T1000 (cell line): ENCODE measurements at regions not wholly inside any gene's neighbourhood (a gene's known extent, or its start where the extent isn't known, plus 50 kb on each side); places are given as distances from the start of the nearest gene placed in this dataset.
A peak's percentile ranks its signal among the peaks of the same experiment; 100 is the strongest.
"Not testable (repeated sequence)": the region's sequence is repeated elsewhere in the genome, so short reads cannot be mapped to it uniquely, and the experiment has no call there.

Experiments
- DNase-seq: peaks from one replicate; lab custom pipeline; 2025; ENCODE audit warnings: mixed read lengths; lab: John Stamatoyannopoulos, UW

DNA sequence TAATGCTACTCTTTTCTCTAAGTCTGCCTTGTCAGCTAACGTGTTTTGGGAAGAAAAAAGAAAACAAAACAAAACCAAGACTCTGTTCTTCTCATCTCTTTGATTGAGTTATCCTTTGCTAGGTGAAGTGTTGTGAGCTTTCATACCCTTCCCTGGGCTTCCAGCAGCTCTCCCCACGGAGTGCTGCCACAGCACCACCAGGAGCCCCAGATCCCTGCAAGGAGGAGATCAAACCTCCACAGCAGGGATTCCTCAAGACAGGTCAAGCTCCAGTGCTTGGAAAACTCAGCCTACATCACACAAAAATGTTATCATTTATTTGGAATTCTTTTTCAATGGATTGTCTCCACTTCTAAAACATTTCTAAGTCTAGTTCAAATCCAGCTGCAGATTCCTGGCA is 1981.9 kb upstream of the TENM3 start:
- no peak for DNase-seq

DNA sequence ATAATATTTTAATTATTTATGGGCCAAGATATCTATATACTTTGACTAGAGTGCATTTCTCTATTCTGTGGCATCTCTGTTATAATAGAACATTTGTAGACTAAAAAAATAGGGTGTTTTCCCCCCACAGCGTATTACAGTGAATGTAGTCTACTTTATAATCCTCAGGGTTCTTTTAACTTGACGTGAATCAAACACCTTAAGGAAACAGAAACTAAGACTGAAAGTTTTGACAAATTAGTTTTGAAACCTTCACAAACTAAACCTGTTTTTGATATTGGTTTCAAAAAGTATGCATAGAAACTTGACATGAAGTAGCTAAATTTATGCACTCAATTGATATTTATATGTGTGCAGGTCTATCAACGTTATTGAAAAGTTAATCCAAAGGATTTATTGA is 1963.1 kb upstream of the TENM3 start:
- no peak for DNase-seq

DNA sequence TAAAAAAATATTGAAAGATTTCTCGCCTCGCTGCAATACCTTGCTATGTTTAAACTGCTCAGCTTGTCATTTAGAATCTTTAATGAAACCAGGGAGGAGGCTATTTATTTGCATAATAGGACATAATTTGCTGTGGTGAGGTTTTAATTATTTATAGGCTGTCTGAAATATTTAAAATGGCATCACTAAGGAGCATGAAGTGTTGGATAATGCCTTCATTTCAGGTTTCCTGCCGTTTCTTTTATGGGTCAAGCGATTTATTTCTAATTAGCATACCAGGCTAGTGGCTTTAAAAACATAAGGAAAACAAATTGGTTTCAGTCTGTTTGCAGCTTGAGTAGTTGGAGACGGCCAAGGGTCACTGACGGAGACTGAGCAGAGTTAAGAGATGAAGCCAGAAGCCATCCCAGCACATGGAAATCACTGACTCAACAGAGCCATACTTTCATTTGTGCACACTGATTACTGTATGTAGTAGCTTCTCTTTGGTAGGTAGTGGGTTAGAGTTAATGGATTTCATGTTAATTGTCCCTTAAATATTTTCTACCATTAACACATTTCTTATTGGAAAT is 1962.4 kb upstream of the TENM3 start:
- DNase-seq, result no peak

DNA sequence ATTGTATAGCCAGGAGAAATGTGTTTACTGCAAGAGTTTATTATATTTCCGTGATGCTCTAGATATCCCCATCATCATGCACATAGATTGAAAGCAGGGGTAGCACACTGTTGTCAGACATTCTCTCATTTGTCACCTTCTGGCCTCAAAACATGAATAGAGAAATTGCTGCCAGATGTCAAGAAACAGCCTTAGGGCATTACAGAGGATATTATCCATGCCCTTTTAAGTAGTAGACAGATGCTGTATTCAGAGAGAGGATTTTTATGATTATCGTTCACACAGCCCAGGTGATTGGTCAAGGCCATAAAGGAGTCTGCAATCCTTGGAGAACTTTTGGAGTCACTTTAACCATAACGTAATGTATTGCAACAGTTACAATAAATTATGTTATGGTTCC is 1961.5 kb upstream of the TENM3 start:
- no peak for DNase-seq

DNA sequence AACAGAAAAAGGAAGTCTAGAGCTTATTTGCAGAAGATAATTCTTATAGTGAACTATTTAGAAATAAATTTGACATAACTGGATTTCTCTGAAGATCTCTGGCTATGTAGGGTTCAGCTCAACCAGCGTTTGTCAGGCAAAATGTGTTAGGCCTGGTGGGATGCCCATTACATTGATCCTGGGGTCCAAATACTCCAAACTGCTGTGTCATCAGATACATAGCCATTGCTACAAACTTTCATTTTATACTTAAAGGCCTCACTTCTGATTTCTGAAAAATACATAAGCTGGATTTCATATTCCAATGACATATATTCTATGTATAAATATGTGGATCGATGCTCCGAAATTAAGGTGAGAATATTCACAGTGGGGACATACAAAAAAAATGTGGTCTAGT is 1958.9 kb upstream of the TENM3 start:
- no peak for DNase-seq

- no peak for DNase-seq
Measured at GRCh38 chr4:180285796-180286195, 1957.4 kb upstream of the TENM3 start.

DNA sequence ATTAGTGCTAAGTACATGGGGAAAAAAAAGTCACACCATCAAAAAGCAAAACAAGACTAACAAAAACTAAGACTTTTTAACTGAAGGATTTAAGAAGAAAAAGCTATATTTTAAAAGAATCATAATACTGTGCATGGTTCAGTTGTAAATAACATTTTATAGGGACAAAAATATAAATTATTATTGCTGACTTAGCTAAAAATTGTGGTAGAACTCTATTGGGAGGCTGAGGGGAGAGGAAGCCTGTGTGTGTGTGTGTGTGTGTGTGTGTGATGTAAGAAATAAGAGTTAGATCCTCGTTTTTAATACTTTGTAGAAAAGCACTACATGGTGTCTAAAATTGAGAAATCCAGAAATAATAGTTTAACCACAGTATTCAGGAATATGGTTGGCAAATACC is 1950.9 kb upstream of the TENM3 start:
- DNase-seq, result no peak

- no peak for DNase-seq
Measured at GRCh38 chr4:180296036-180296599, 1947.1 kb upstream of the TENM3 start.

- no peak for DNase-seq
Measured at GRCh38 chr4:180304321-180304720, 1938.9 kb upstream of the TENM3 start.

DNA sequence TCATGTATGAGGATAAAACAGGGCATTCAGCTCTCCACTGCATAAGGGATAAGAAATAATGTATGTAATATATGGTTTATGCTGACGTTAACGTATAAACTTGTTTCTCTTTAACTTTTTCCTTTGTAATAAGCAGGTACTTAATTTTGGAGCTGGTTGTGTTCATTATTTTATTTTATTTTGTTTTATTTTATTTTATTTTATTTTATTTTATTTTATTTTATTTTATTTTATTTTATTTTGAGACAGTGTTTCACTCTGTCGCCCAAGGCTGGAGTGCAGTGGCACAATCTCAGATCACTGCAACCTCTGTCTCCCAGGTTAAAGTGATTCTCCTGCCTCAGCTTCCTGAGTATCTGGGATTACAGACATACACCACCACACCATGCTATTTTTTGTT is 1932.6 kb upstream of the TENM3 start:
- no peak for DNase-seq

GRCh38 chr4:180314972-180315371 is 1928.2 kb upstream of the TENM3 start:
- no peak for DNase-seq

- DNase-seq, result no peak
Measured at GRCh38 chr4:180330521-180330920, 1912.7 kb upstream of the TENM3 start.

GRCh38 chr4:180333162-180333561 is 1910.0 kb upstream of the TENM3 start:
- no peak for DNase-seq

- no peak for DNase-seq
Measured at GRCh38 chr4:180335566-180335965, 1907.6 kb upstream of the TENM3 start.

DNA sequence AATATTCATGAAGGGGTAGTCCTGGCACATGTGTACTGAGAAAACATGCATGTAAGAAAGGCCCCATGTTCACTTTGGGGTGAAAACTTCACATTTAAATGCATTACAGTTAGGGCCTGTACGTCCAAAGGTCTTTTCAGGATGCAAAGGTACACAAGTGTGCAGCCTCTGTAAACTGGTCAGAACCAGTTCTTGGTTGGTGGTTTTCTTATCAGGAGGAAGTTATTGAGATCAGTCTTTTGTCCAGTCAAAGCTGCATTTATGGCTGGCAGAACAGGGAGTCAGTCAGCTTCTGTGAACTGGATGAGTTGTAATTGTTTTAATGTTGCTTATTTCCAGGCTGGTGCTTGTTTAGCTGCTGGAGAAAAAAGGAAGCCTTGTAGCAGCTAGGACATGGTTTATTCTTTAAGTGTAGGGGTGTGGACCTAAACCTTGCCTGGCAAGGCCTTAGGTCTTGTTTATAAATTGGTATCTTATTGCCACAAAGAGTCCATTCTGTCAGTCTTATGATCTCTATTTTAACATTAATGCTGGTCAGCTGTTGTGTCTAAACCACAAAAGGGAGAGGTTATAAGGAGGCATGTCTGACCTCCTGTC is 1906.6 kb upstream of the TENM3 start:
- DNase-seq, result no peak

DNA sequence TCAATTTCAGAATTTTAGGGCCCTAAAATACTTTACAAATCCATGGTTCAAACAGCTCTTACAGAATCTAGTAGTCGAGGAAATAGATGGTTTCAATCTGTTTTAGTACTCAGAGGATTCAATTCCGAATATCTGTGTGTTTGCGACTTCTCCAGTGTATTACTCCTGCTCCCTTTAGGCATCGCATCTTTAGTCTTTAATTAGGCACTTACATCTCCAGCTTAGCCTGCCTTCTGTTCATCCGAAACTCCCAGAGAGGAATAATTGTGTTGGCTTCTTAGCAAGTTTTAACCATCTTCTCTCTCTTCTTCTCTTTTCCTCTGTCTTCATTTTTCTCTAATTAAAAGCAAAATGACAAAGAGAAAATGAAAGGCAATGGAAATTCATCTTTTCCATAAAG is 1901.3 kb upstream of the TENM3 start:
- DNase-seq, result no peak

DNA sequence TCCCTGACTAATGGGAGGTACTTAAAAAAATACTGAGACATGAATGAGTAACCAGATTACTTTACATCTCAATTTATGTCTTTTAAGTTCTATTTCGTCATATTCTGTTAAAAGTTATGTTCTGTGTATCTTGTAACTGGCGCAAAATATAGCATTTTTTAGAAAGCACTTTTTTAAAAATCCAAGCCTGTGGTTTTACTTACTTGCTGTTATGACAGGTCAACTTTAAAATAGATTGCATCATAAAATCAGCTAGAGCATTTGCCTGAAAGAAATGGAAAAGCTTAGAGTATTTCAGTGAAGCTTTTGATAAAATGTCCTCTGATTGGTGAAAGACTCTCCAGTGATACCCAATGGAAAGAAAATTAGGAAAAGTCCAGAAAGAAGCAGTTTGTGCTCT is 1892.3 kb upstream of the TENM3 start:
- DNase-seq, result no peak

GRCh38 chr4:180356766-180357165 is 1886.4 kb upstream of the TENM3 start:
- no peak for DNase-seq

DNA sequence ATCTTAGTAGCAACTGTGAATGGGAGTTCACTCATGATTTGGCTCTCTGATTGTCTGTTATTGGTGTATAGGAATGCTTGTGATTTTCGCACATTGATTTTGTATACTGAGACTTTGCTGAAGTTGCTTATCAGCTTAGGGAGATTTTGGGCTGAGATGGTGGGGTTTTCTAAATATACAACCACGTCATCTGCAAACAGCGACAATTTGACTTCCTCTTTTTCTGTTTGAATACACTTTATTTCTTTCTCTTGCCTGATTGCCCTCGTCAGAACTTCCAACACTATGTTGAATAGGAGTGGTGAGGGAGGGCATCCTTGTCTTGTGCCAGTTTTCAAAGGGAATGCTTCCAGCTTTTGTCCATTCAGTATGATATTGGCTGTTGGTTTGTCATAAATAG is 1883.1 kb upstream of the TENM3 start:
- DNase-seq, result not testable (repeated sequence)

GRCh38 chr4:180363815-180364214 is 1879.4 kb upstream of the TENM3 start:
- DNase-seq, result no peak

DNA sequence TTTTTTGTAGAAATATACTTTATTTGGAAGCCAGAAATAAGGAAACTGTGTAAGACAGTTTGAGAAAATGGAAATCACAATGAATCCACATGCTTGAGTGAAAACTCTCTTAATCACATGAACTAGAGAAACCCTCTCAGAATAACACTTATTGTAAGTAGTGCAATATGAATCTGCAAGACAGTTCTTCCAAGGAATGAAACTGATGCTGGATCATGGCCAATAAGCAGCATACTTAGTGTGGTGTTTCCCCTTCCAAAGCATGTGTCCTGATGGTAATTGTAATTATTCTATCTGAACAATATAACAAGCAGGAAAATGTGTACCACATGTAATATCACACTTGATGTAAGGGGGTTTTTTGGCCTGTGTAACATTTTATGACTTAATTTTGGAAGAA is 1870.5 kb upstream of the TENM3 start:
- no peak for DNase-seq

DNA sequence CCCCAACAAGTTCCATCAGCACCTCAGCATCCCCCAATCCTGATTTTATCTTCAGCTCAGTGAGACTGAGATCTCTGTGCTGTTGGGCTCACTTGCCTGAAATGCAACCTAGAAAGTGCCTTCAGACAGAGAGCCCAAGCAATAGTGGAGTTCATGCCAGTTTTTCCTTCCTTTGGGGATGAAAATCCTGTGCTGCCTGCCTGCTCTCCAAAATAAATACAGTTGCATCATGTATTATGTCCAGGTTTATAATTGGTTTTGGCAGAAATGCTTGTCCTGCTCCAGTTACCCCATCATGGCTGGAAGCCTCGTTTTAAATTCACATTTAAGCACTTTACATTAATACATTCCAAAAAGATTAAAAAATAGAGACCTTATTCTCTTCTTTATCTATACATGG is 1865.5 kb upstream of the TENM3 start:
- no peak for DNase-seq

DNA sequence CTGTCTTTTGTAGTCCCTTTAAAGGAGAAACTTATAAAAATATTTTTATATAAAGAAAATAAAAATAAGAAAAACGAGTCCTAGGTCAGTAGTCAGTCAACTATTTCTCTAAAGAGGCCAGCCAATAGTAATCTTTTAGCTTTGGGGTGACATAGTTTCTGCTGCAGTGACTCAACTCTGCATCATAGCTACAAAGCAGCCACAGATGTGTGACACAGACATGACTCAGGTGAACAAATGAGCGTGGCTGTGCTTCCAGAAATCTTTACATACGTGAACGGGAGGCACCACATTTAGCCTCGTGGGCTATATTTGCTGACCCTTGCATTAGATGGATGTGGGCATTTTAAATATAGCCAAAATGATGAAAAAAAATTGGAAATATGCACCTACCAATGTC is 1862.5 kb upstream of the TENM3 start:
- peak; percentile 2 for DNase-seq

DNA sequence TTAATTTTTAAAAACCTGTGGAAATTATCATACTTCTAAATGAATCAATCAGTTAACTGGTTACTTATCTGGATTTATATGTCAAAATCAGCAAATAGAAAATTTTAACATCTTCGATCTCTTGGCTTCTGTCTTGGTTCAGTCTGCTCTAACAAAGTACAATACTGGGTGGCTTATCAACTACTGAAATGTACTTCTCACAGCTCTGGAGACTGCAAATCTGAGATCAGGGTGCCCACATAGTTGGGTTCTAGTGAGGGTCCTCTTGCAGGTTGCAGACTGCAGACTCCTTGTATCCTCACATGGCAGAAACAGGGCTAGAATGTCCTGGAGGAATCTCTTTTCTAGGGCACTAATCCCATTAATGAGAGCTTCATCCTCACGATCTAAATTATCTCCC is 1851.6 kb upstream of the TENM3 start:
- no peak for DNase-seq
